Right atrium auricular region (tissue), 2 donors: ENCODE measurements at regions not wholly inside any gene's neighbourhood (a gene's known extent, or its start where the extent isn't known, plus 50 kb on each side); places are given as distances from the start of the nearest gene placed in this dataset.

ENCODE experiments used
- DNase-seq: peaks from one replicate; pipeline ENCODE4 v3.0.0-alpha.2; 2019; ENCODE audit warnings: low spot score
- H3K27ac ChIP-seq, 2 donors: fragments of 200-600 bp; sonication (generic); 1 replicate in 1 of 2; 2 replicates in 1 of 2; pipeline ENCODE4 v1.5.1; 2016 to 2019
- H3K27me3 ChIP-seq, 2 donors: fragments of 200-600 bp; sonication (generic); one replicate each; pipeline versions ENCODE4 v1.5.1 to v1.6.0; 2017 to 2019
- H3K36me3 ChIP-seq: fragments of 200-600 bp; sonication (generic); one replicate; pipeline ENCODE4 v1.5.1; 2016
- H3K4me1 ChIP-seq, 2 donors: fragments of 200-600 bp; sonication (generic); one replicate each; pipeline versions ENCODE4 v1.5.1 to v1.6.0; 2017 to 2019
- H3K4me3 ChIP-seq, 2 donors: fragments of 200-600 bp; sonication (generic); 1 replicate in 1 of 2; 2 replicates in 1 of 2; pipeline ENCODE4 v1.5.1; 2017 to 2019; ENCODE audit warnings: mild to moderate bottlenecking in 1 of 2, moderate library complexity in 1 of 2
- H3K9me3 ChIP-seq, 2 donors: fragments of 200-600 bp; sonication (generic); one replicate each; pipeline ENCODE4 v1.5.1; 2019
- CTCF ChIP-seq, 2 donors: fragments of 200-600 bp; sonication (generic); IDR thresholded peaks; one replicate each; pipeline ENCODE4 v1.5.1; 2019; ENCODE audit warnings: antibody characterized with exemption in 2 of 2

- Histone ChIP-seq H3K4me3 (no peak overlapping the region), H3K36me3 (no peaks in the 10 kb centered on the region), H3K9me3 (no peaks in the 10 kb centered on the region), H3K27me3 (no peaks in the 10 kb centered on the region), H3K4me1 (no peaks in the 10 kb centered on the region), H3K27ac (no peak overlapping the region)
- no peak for TF ChIP-seq CTCF (IDR thresholded peaks at IDR 0.05)
- DNase-seq: no peak
These were observed 125.3 kb upstream of the SLC25A13 start for GRCh38 chr7:96447109-96447645.

GRCh38 chr7:96441436-96442084, 119.7 kb upstream of the SLC25A13 start:
- H3K27ac ChIP-seq: peak overlapping the region in 1 of 2 donors; percentile 41
- TF ChIP-seq CTCF (IDR thresholded peaks at IDR 0.05): no peak

GRCh38 chr7:96440328-96440727, 118.4 kb upstream of the SLC25A13 start:
- no peak for DNase-seq
- H3K27me3 ChIP-seq: no peaks in the 10 kb centered on the region
- no peak overlapping the region for H3K27ac ChIP-seq
- H3K36me3 ChIP-seq: no peaks in the 10 kb centered on the region
- TF ChIP-seq CTCF (IDR thresholded peaks at IDR 0.05): no peak
- no peaks in the 10 kb centered on the region for H3K9me3 ChIP-seq
- H3K4me3 ChIP-seq: no peak overlapping the region
- H3K4me1 ChIP-seq: no peaks in the 10 kb centered on the region

More at GRCh38 chr7:96441436-96442084, 119.7 kb upstream of the SLC25A13 start:
- DNase-seq: no peak
- Histone ChIP-seq H3K9me3 (no peaks in the 10 kb centered on the region), H3K4me1 (no peaks in the 10 kb centered on the region), H3K27me3 (no peaks in the 10 kb centered on the region), H3K4me3 (no peak overlapping the region), H3K36me3 (no peaks in the 10 kb centered on the region)

- no peaks in the 10 kb centered on the region for H3K9me3 ChIP-seq
- no peaks in the 10 kb centered on the region for H3K36me3 ChIP-seq
- no peak overlapping the region for H3K4me3 ChIP-seq
- no peak for TF ChIP-seq CTCF (IDR thresholded peaks at IDR 0.05)
- H3K27ac ChIP-seq: no peak overlapping the region
- no peaks in the 10 kb centered on the region for H3K4me1 ChIP-seq
- no peak for DNase-seq
- no peaks in the 10 kb centered on the region for H3K27me3 ChIP-seq
These were observed 115.0 kb upstream of the SLC25A13 start for GRCh38 chr7:96436880-96437279.

- Histone ChIP-seq H3K9me3 (no peaks in the 10 kb centered on the region), H3K4me3 (no peak overlapping the region), H3K4me1 (no peaks in the 10 kb centered on the region), H3K27ac (no peak overlapping the region), H3K27me3 (no peaks in the 10 kb centered on the region), H3K36me3 (no peaks in the 10 kb centered on the region)
- no peak for DNase-seq
- TF ChIP-seq CTCF (IDR thresholded peaks at IDR 0.05): no peak
These were observed 108.5 kb upstream of the SLC25A13 start for GRCh38 chr7:96430356-96430755.

- no peaks in the 10 kb centered on the region for H3K4me1 ChIP-seq
- no peak overlapping the region for H3K27ac ChIP-seq
- DNase-seq: no peak
- no peaks in the 10 kb centered on the region for H3K36me3 ChIP-seq
- no peaks in the 10 kb centered on the region for H3K9me3 ChIP-seq
- TF ChIP-seq CTCF (IDR thresholded peaks at IDR 0.05): no peak
- no peak overlapping the region for H3K4me3 ChIP-seq
- H3K27me3 ChIP-seq: no peaks in the 10 kb centered on the region
These were observed 105.2 kb upstream of the SLC25A13 start for GRCh38 chr7:96427143-96427542.
